ENCODE measurements at regions not wholly inside any gene's neighbourhood (a gene's known extent, or its start where the extent isn't known, plus 50 kb on each side); places are given as distances from the start of the nearest gene placed in this dataset.
"Not testable (repeated sequence)": the region's sequence is repeated elsewhere in the genome, so short reads cannot be mapped to it uniquely, and the experiment has no call there.

DNA sequence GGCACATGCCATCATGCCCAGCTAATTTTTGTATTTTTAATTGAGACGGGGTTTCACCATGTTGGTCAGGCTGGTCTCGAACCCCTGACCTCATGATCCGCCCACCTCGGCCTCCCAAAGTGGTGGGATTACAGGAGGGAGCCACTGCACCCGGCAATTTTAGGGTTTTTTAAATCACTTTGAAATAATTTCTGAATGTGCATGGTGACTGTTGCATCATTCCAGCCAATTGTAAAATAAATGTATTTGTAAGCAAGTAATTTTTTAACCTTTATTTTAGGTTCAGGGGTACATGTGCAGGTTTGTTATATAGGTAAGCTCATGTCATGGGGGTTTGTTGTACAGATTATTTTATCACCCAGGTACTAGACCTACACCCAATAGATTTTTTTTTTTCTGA, 56.0 kb upstream of the LMO2 start:
- H3K4me1 Mint-ChIP-seq; H3K9me3 Mint-ChIP-seq; H3K4me3 Mint-ChIP-seq; DNase-seq (ENCODE audit: low spot score in 2 of 2); H3K36me3 Mint-ChIP-seq; H3K27ac Mint-ChIP-seq; ATAC-seq: not testable (repeated sequence)

DNA sequence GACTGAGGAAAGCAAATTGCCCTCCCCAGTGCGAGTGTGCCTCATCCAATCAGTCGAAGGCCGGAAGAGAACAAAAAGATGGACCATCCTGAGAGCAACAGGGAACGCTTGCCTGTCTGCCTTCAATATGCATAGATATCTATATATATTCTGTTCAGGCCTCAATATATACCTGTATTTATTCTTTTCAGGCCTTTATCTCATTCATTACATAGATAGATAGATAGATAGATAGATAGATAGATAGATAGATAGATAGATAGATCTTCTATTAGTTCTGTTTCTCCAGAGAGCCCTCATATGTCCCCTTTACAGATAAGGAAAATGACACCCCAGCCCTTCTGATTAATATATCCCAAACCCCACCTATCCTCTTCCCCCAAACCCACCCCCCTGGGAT, 55.1 kb upstream of the LMO2 start:
- Mint-ChIP-seq H3K9me3 (no peaks in the 10 kb centered on the region), H3K36me3 (no peaks in the 10 kb centered on the region)

DNA sequence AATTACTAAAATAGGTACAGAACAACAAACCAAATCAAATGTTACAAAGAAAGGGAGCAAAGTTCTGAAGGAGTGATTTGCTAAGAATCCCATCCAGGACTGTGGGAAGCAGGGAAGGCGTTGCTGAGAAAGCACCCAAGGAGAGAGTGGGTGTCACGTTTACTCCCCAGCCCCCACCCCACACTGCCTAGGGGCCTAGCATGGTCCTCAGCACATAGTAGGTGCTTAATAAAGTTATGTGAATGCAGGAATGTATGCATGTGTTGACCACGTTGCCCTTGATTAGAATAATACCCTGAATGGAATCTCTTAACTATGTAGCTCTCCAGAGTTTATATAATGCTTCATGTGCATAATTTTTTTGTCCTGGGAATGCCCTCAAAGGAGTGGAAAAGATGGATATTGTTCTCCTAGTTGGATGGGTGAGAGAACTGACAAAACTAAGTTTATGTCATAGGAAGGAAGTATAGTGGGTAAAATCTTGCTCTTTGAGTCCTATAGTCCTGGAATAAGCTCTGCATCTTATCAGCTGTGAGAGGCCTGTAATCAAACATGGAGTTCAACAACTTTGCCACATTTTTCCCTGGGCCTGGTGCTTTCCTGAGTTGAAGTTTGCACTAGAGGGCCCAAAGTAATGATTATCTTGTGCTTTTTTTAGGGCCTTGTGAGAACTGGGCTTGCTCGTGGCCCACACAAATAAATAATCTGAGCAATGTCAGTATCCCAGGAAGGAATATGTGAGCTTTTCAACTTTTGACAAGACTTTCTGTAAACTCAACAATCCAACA, 53.8 kb upstream of the LMO2 start:
- Mint-ChIP-seq H3K9me3 (no peaks in the 10 kb centered on the region), H3K36me3 (no peaks in the 10 kb centered on the region), H3K27ac (no peak overlapping the region), H3K4me3 (no peak overlapping the region), H3K4me1 (no peaks in the 10 kb centered on the region)
- DNase-seq (ENCODE audit: low spot score in 2 of 2) = no peak
- no peak for ATAC-seq

More for the DNA sequence above, 55.1 kb upstream of the LMO2 start:
- DNase-seq (ENCODE audit: low spot score in 2 of 2) = no peak
- Mint-ChIP-seq H3K27ac (no peak overlapping the region), H3K4me3 (no peak overlapping the region), H3K4me1 (no peaks in the 10 kb centered on the region)
- ATAC-seq = no peak

DNA sequence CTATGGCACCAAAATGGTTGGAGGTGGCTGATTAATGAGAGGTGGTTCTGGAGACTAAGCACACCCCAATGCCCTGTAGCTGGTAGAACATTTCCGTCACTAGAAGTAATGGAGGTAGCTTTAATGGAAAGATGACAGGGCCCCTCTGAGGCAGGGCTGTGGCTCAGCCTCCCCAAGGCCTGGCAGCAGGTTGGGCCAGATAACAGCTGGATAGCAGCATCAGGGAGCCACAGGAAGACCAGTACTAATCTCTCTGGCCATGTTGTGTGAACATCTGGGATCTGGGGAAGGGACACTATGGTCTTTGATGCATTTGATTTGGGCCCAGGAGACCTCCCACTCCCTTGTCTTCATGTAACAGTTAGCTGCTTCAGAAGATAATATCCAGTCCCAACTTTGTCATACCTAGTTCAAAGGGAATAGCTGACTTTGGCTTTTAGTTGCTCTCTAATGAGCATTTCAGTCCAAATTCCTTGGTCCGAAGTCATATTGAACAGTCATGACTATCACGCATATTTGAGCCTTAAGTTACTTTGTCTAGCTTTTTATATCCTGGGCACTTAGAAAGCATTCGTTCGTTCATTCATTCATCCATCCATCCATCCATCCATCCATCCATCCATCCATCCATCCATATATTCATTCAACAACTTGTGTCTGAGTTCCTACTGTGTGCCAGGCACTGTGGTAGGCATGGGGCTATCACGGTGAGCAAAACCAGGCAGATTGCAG, 53.0 kb upstream of the LMO2 start:
- ATAC-seq = no peak
- no peak for DNase-seq (ENCODE audit: low spot score in 2 of 2)
- no peaks in the 10 kb centered on the region for H3K36me3 Mint-ChIP-seq

GRCh38 chr11:33944345-33944692, 52.4 kb upstream of the LMO2 start:
- Mint-ChIP-seq H3K4me1 (no peaks in the 10 kb centered on the region), H3K27ac (no peak overlapping the region), H3K9me3 (no peaks in the 10 kb centered on the region), H3K36me3 (no peaks in the 10 kb centered on the region), H3K4me3 (no peak overlapping the region)
- no peak for DNase-seq (ENCODE audit: low spot score in 2 of 2)
- no peak for ATAC-seq

More for the DNA sequence above, 53.0 kb upstream of the LMO2 start:
- Mint-ChIP-seq H3K27ac (no peak overlapping the region), H3K4me3 (no peak overlapping the region), H3K4me1 (no peaks in the 10 kb centered on the region), H3K9me3 (no peaks in the 10 kb centered on the region)

GRCh38 chr11:33942954-33943353, 51.1 kb upstream of the LMO2 start:
- Mint-ChIP-seq H3K9me3 (no peaks in the 10 kb centered on the region), H3K27ac (no peak overlapping the region), H3K36me3 (no peaks in the 10 kb centered on the region), H3K4me1 (no peaks in the 10 kb centered on the region), H3K4me3 (no peak overlapping the region)
- DNase-seq (ENCODE audit: low spot score in 2 of 2) (no peak), ATAC-seq (no peak)

DNA sequence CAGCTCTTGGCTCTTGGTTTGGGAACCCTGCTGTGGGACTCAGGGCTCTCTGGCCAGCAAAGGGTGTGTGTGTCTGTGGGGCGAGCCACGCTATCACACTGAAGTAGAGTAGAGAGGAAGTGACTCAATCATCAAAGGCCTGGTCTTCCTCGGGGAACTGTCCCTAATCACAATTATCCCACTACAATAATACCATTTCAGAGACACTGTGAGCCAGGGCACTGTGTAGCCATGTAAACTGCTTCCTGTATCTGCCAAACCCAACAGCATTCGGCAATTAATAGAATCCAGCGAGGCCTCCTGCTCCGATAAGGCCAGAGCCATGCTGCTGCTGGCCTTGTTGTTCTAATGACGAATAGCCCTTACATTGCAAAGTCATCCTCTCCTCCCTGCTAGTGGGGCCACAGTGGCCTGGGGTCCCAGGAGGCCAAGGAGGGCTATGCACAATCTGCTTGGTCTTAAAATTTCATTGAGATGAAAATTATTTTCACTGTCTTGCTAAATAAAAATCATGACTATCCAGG, 49.8 kb upstream of the LMO2 start:
- ATAC-seq = no peak

More for the DNA sequence above, 49.8 kb upstream of the LMO2 start:
- Mint-ChIP-seq H3K4me1 (no peaks in the 10 kb centered on the region), H3K9me3 (no peaks in the 10 kb centered on the region), H3K4me3 (no peak overlapping the region), H3K27ac (no peak overlapping the region), H3K36me3 (no peaks in the 10 kb centered on the region)
- no peak for DNase-seq (ENCODE audit: low spot score in 2 of 2)

Data from stimulated activated effector memory CD8-positive, alpha-beta T cell treated with anti-CD3 and anti-CD28 coated beads, Interleukin-12 subunit alpha, Interleukin-12 subunit beta, amount 100 ng/mL, for 72 hours (primary cell).